Spleen (tissue), 7 donors: ENCODE measurements at regions not wholly inside any gene's neighbourhood (a gene's known extent, or its start where the extent isn't known, plus 50 kb on each side); places are given as distances from the start of the nearest gene placed in this dataset.

Experiments used
- POLR2AphosphoS5 ChIP-seq, 3 donors: sonication (generic); formaldehyde crosslinking; IDR thresholded peaks; one replicate each; pipeline ENCODE4 v1.5.1; 2017; ENCODE audit warnings: antibody characterized with exemption in 3 of 3
- TF ChIP-seq, protein P1 (sequence below), 11 experiments: fragments of 200-600 bp in 7 of 11; fragments of 450-650 bp in 4 of 11; sonication (generic) in 4 of 11; IDR thresholded peaks in 8 of 11; conservative IDR thresholded peaks in 3 of 11; 1 replicate in 7 of 11; 2 replicates in 4 of 11; pipeline versions ENCODE4 v1.4.0 to v1.8.0; 2016 to 2021; ENCODE audit warnings: antibody characterized with exemption in 11 of 11, inconsistent platforms in 4 of 11, mild to moderate bottlenecking in 1 of 11
- donor health status: DM: no; HTN: no; CAD: no; lungs with moderate emphysema.
- donor health status: DM: no; HTN: no; CAD: no.
- donor health status: DM: no; HTN: no; CAD: no.

DNA sequence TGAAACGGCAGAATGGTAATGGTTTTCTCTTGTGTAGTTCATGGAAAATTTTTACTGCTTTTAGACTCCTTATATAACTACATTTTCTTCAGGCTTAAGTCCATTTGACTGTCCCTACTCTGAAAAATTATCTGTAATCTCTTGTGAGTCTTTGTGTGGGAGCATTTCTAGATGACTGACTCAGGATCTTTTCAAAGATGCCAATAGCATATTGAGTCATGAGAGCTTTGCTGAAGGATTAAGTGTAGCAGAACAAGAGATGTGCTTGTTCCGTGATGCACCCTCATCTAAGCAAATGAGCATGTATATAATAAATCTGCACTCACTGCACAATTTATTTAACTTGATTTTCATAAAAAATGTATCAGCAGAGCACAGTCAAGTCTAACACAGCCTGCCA lies 298.7 kb upstream of the CDH6 start:
- TF ChIP-seq, protein P1, sequence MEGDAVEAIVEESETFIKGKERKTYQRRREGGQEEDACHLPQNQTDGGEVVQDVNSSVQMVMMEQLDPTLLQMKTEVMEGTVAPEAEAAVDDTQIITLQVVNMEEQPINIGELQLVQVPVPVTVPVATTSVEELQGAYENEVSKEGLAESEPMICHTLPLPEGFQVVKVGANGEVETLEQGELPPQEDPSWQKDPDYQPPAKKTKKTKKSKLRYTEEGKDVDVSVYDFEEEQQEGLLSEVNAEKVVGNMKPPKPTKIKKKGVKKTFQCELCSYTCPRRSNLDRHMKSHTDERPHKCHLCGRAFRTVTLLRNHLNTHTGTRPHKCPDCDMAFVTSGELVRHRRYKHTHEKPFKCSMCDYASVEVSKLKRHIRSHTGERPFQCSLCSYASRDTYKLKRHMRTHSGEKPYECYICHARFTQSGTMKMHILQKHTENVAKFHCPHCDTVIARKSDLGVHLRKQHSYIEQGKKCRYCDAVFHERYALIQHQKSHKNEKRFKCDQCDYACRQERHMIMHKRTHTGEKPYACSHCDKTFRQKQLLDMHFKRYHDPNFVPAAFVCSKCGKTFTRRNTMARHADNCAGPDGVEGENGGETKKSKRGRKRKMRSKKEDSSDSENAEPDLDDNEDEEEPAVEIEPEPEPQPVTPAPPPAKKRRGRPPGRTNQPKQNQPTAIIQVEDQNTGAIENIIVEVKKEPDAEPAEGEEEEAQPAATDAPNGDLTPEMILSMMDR (IDR thresholded peaks at IDR 0.05 in 8 of 11, conservative IDR thresholded peaks at IDR 0.05 in 3 of 11) = no peak
- TF ChIP-seq POLR2AphosphoS5 (IDR thresholded peaks at IDR 0.05) = no peak
